GM18508 (cell line): ENCODE measurements at regions not wholly inside any gene's neighbourhood (a gene's known extent, or its start where the extent isn't known, plus 50 kb on each side); places are given as distances from the start of the nearest gene placed in this dataset.

Experiments used
- ATAC-seq: cut with Tn5 transposase; IDR thresholded peaks from one replicate; pipeline ENCODE4 v1.9.1; 2021; ENCODE audit warnings: moderate number of reproducible peaks; ENCODE audit not compliant: insufficient read depth, unreplicated experiment

GRCh38 chr11:92735039-92735438 lies 234.4 kb upstream of the MTNR1B start:
- no peak for ATAC-seq

DNA sequence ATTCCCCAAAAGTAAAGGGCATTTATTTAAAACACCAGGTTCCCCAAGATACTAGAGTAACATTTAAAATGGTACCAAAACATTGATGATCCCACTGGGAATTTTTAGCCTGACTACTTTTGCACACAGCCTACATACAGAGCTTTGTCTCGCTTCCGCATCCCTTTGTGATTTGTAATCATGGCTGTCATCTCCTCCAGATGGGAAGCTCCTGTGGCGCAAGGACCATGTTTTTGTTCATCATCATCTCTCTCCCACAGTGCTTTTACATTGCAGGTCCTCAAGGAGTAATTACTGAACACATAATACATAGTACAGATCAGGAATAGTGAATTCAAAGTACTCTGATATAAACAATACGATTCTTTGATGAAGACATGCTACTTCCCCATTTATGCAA lies 231.2 kb upstream of the MTNR1B start:
- no peak for ATAC-seq

DNA sequence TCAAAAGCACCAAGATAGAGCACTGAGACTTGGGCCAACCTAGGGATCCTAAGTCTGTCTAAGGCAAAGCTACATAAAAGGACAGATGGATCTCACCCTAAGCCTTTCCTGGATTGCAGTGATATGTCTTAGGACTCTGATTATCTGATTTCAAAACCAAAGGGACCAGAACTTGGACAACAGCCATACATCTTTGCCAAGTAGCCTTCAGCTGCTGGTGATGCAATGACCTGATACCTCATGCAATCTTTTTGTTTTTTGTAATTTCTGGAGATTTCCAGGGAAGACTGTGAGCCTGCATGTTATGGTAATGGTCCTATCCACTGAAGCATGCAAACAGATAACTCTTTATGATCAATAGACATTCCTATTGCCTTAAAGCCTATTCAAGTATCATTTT lies 230.4 kb upstream of the MTNR1B start:
- no peak for ATAC-seq

DNA sequence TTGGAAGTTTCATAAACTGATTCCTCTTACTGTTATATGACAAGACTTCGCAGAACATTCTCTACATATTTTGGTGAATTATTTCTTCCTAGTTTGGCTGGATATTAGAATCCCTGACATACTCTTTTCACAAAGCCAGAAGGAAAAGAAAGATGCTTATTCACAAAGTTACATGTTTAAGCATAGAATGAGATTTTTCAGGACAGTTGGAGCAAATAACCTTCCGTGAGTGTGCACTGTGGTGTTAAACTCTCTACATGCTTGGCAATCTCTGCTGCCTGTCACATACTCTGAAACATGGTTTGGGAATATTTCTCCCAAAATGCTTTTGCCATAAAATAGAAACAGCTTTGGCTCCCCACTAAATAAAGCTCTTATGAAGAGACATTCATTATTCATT lies 230.0 kb upstream of the MTNR1B start:
- ATAC-seq = no peak

- no peak for ATAC-seq
Measured at GRCh38 chr11:92740276-92740675, 229.2 kb upstream of the MTNR1B start.

- ATAC-seq = no peak
Measured at GRCh38 chr11:92744929-92745585, 224.4 kb upstream of the MTNR1B start.

DNA sequence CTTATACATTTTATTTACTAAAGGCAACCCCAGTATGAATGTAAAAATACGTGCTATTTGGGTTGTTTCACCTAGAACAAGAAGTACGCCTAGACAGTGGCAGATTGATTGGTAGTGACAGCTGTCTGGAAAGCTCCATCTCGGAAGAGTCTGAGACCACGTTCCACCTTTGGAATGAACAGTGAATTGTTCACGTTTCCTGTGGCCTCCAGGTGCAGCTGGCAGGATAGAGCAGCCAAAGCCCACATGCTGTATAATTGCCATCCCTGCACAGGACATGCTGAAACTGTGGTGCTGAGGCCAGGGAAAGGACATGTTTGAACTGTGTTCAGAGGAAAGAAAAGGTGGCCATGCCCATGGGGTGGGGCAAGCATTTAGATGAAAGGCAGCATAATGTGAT lies 218.7 kb upstream of the MTNR1B start:
- no peak for ATAC-seq

GRCh38 chr11:92751594-92751993 lies 217.9 kb upstream of the MTNR1B start:
- no peak for ATAC-seq

DNA sequence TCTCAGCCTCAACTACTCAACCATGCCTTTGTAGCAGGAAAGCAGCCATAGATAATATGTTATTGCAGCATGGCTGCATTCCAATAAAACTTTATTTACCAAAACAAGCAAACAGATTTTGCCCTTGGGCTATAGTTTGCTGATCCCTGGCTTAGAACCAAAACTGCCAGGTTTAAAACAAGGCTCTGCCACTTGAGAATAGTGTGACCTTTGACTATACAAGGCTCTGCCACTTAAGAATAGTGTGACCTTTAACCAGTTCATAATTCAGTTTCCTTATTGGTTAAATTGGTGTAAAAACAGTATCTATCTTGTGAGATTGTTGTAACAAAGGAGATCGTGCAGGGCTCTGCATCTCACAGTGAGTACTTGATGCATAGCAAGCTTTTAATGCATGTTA lies 217.3 kb upstream of the MTNR1B start:
- no peak for ATAC-seq

DNA sequence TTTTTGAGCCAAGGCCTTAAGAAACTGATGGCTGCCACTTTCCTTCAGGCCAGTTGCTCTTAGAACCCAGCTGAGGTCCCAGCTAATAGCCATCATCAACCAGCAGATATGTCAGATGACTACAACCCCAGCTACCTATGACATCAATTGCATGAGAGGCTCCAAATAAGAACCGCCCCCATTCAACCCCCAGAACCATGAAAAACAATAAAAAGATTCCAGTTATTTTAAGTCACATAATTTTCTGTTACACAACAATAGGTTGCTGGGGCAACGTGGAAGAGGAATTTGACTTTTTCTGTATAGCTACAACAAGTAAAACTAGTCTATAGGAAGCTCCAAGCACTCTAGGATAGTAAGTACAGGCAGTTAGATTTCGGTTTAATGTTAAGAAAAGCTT lies 216.3 kb upstream of the MTNR1B start:
- no peak for ATAC-seq

- no peak for ATAC-seq
Measured at GRCh38 chr11:92758241-92758780, 211.1 kb upstream of the MTNR1B start.

- ATAC-seq = no peak
Measured at GRCh38 chr11:92759571-92760214, 209.8 kb upstream of the MTNR1B start.

DNA sequence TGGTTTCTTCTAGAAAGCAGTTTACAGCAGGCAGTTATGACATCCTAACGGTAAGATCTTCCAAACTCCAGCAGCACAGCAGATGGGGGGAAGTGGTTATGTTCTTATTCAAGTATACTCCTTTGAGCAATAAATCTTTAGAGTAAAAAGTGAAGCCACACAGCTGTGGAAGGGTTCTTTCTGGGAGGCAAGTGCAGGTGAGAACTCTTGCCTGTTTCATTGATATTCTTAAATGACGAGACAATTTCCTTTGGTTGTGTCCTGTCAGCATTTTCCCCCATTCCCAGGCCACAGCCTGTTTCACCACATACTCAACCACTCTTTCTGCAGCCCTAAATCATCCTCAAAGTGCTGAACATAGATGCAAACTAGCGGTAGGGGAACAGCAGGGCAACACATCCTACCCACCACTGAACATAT lies 207.3 kb upstream of the MTNR1B start:
- no peak for ATAC-seq

DNA sequence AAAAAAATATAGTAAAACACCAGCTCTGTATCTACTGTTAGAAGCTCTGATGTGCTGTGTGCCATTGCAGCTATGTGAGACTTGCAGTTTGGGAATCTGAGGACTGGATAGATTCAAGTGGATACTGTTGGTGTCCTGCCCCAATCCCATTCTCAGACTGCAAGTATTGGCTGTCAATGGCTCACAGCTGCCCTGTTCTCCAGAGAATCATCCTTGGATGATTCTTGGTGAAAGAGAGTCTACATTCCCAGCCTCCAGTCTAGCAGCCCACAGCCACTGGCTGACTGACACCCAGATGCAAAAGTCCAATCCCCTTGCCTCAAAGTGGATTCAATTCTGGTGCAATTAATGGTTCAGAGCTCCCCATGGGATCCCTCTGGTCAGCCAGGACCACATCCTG lies 206.1 kb upstream of the MTNR1B start:
- ATAC-seq = no peak

GRCh38 chr11:92764128-92764527 lies 205.3 kb upstream of the MTNR1B start:
- ATAC-seq = no peak

DNA sequence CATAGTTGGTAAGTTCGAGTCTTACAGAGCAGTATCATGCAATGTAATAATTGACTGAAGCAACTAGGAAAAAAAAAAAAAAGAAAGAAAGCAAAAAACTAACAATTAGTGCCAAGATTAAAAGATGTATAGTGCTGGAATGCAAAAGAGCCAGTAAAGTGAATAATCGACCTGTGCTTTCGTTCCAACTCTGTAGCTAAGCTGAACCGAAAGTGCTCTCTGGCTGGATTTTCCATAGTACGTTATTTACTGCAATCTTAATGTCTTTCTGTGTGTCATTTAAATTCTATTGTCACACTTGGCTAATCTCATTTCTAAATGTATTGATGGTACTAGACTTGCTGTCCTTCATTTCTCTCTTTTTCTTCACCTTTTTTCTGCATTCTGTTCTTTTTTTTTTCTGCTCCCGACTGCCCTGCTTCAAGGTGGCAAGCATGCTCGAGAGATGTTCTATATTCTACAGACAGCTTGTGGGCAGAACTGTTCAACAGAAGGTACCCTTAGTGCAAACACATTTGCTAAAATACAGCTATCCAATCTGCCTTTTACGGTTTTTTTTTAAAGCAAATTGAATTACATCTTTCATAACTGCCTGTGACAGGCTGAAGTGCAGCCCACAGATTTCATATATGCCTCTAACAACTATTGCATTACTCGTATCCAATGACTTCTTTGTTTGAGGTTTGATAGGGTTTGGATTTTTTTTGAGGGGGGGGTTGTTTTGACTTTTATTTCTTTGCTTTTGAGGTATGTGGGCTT lies 204.2 kb upstream of the MTNR1B start:
- no peak for ATAC-seq

DNA sequence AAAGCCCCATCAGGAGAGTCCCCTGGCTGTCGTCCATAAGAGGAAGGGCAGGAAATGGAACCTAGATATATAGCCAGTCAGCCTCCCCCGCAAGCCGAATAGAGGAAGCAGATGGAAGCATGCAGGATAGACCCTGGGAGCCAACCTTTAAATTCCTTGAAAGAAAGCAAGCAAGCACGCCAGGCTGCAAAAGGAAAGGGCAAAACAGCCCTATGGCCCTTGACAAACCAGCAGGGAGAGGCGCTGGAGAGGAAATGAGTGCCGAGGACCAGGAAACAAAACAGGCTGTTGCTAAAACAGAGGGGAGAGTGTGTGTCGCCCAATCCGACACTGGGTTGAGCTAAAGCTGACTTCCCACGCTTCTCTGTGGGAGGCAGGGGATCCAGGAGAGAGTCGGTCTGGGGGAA lies 203.5 kb upstream of the MTNR1B start:
- ATAC-seq = no peak

- ATAC-seq = no peak
Measured at GRCh38 chr11:92766698-92767097, 202.8 kb upstream of the MTNR1B start.

GRCh38 chr11:92767416-92767815 lies 202.0 kb upstream of the MTNR1B start:
- ATAC-seq = no peak

DNA sequence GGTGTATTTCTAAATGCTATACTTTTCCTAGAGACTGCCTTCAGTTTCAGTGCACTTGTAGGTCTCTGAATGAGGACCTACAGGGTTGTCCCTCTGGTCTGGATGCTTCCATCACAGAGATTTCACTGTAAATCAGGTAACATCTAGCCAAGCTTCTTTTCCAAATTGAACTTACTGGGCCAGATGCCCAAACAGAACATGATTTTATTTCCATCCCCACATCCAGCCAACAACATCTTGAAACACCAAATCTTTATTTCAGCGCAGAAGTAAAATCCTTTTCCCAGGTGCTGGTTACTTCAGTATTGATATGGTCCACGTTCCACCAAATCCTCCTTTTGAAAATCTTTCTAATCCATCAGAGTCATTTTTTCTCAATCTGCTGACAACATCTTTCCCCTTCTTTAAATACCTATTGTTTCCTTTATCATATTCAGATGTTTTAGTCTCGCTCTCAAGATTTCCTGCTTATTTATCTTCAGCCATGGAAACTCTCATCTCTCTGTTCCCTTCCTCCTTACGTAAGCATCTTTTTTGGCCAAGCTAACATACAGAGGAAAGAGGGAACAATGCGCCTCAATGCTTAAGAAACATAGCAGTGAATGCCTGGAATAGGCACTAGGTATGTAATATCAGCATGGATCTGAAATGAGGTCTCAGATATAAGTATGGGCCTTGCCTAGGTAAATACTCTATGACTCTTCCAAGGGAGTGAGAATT lies 201.2 kb upstream of the MTNR1B start:
- ATAC-seq = no peak

DNA sequence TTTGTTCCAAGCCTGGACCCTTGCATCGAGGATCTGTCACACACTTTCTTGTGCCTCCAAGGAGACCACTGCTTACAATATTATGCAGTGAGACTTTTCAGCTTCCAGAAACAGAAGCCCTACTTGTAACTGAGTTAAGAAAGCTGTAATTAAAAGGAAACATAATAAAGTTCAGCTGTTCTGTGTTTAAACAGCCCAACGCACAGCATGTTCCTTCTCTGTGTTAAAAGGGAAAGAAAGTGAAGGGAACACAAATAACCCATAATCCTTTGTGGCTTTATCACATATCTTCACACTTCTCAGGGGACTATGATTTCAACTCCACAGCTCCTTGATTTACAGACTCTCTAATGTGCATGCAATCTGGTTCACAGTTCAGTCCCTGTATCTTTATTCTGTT lies 200.3 kb upstream of the MTNR1B start:
- ATAC-seq = no peak
